ENCODE measurements at regions not wholly inside any gene's neighbourhood (a gene's known extent, or its start where the extent isn't known, plus 50 kb on each side); places are given as distances from the start of the nearest gene placed in this dataset.

DNA sequence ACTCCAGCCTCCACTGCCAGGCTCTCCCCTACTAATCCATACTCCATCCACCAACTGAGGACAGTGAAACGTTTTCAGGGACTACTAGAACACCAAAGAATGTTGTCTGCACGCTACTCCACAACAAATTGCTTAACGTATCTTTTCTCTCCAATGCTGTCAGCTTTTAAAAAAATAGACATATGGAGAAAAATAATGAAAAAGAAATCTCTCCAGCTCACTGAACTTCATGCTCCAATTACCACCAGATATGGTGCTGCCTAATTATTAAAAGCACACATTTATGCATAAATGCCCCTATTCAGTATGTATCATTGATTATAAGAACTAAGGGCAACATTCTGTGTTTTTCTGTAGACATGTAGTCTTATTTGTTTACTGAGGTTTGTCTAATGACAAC is 672.2 kb upstream of the ANO3 start:
- ChIA-PET POLR2A (no interaction called here), CTCF (no interaction called here)
- DNase-seq (ENCODE audit: low read depth): no peak
- Histone ChIP-seq H3K36me3 (ENCODE audit: control insufficient read depth, insufficient read depth, low read length) (no peaks in the 10 kb centered on the region), H3K27me3 (ENCODE audit: control insufficient read depth, insufficient read depth, low read length) (no peaks in the 10 kb centered on the region), H3K4me3 (ENCODE audit: low read depth, low read length) (no peak overlapping the region)
- TF ChIP-seq, protein P1, sequence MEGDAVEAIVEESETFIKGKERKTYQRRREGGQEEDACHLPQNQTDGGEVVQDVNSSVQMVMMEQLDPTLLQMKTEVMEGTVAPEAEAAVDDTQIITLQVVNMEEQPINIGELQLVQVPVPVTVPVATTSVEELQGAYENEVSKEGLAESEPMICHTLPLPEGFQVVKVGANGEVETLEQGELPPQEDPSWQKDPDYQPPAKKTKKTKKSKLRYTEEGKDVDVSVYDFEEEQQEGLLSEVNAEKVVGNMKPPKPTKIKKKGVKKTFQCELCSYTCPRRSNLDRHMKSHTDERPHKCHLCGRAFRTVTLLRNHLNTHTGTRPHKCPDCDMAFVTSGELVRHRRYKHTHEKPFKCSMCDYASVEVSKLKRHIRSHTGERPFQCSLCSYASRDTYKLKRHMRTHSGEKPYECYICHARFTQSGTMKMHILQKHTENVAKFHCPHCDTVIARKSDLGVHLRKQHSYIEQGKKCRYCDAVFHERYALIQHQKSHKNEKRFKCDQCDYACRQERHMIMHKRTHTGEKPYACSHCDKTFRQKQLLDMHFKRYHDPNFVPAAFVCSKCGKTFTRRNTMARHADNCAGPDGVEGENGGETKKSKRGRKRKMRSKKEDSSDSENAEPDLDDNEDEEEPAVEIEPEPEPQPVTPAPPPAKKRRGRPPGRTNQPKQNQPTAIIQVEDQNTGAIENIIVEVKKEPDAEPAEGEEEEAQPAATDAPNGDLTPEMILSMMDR (IDR thresholded peaks at IDR 0.05; ENCODE audit: insufficient read depth, low read depth, low read length): no peak

DNA sequence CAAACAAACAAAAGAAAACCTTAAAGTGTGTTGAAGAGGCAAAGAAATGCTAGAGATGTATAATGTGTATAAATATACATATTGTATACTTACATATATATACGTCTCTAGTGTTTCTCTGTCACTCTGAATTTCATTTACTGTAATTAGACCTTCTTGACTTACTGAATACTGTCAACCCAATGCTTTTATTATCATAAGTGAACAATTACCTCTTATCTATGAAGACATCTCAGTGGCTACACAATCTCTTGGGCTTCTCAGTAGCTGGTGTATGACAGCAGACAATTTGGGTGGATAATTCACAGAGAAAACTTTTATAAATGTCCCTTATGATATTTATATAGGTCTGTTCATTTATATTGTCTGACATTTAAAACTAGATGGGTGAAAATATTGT is 664.1 kb upstream of the ANO3 start:
- Histone ChIP-seq H3K4me3 (ENCODE audit: low read depth, low read length) (no peak overlapping the region), H3K27me3 (ENCODE audit: control insufficient read depth, insufficient read depth, low read length) (no peaks in the 10 kb centered on the region), H3K36me3 (ENCODE audit: control insufficient read depth, insufficient read depth, low read length) (no peaks in the 10 kb centered on the region)
- DNase-seq (ENCODE audit: low read depth): no peak
- TF ChIP-seq, protein P1 (IDR thresholded peaks at IDR 0.05; ENCODE audit: insufficient read depth, low read depth, low read length): no peak
- POLR2A ChIA-PET: no interaction called here
- CTCF ChIA-PET: no interaction called here

DNA sequence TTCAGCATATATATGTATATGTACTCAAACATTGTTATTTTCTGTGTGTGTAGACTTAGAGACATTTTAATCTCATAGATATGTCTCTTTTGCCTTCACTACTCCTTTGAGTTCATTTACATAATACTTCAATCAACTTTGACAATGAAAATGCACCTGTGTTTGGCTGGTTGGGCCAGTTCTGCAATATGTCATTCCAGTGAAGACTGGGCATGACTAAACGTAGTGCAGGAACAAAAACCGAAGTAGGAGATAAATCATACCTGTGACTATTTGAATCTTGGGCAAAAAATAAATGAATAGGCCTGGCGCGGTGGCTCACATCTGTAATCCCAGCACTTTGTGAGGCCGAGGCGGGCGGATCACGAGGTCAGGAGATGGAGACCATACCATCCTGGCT is 640.0 kb upstream of the ANO3 start:
- no peaks in the 10 kb centered on the region for H3K27me3 ChIP-seq (ENCODE audit: control insufficient read depth, insufficient read depth, low read length)
- no peak for DNase-seq (ENCODE audit: low read depth)
- ChIA-PET CTCF (no interaction called here), POLR2A (no interaction called here)
- H3K36me3 ChIP-seq (ENCODE audit: control insufficient read depth, insufficient read depth, low read length): no peaks in the 10 kb centered on the region
- TF ChIP-seq, protein P1 (IDR thresholded peaks at IDR 0.05; ENCODE audit: insufficient read depth, low read depth, low read length): no peak
- H3K4me3 ChIP-seq (ENCODE audit: low read depth, low read length): no peak overlapping the region

DNA sequence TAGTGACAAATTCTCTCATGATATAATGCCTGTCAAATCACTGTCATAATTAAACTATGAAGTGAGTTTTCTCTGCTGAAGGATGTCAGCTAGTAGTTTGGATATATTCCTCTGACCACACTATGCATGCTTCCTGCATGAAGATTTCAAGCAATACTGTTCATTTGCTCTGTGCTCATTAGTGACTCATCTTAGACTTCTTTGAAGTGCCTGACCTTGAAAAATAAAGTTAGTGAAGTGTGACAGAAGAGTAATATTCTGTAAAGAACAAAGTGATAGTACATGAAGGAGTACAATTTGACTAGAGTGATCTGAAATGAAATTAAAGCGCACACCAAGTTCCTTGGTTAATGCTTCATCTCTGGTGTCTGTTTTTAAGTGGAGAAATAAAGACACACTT is 629.5 kb upstream of the ANO3 start:
- TF ChIP-seq, protein P1 (IDR thresholded peaks at IDR 0.05; ENCODE audit: insufficient read depth, low read depth, low read length): no peak
- Histone ChIP-seq H3K27me3 (ENCODE audit: control insufficient read depth, insufficient read depth, low read length) (no peaks in the 10 kb centered on the region), H3K4me3 (ENCODE audit: low read depth, low read length) (no peak overlapping the region), H3K36me3 (ENCODE audit: control insufficient read depth, insufficient read depth, low read length) (no peaks in the 10 kb centered on the region)
- ChIA-PET POLR2A (no interaction called here), CTCF (no interaction called here)
- no peak for DNase-seq (ENCODE audit: low read depth)

DNA sequence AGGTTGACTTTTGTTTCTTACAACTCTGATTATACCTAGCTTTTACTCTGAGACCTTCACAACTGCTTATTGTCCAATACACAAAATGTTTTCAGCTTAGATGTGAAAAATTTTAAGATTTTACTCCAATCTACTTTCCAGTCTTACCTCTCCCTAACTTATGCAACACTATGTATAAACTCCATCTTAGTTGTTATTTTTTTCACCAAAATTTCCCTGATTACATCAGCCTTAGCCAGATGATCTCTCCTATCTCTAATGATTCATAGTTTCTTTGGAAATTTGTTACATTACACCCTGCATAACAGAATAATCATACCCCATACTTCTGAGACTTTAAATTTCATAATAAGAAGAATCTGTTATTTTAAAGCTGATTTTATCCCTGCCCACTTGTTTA is 621.0 kb upstream of the ANO3 start:
- TF ChIP-seq, protein P1 (IDR thresholded peaks at IDR 0.05; ENCODE audit: insufficient read depth, low read depth, low read length): no peak
- POLR2A ChIA-PET: no interaction called here
- DNase-seq (ENCODE audit: low read depth): no peak
- H3K27me3 ChIP-seq (ENCODE audit: control insufficient read depth, insufficient read depth, low read length): no peaks in the 10 kb centered on the region
- H3K36me3 ChIP-seq (ENCODE audit: control insufficient read depth, insufficient read depth, low read length): no peaks in the 10 kb centered on the region
- CTCF ChIA-PET: no interaction called here
- no peak overlapping the region for H3K4me3 ChIP-seq (ENCODE audit: low read depth, low read length)
